OCI-LY1 (cell line): ENCODE measurements at regions not wholly inside any gene's neighbourhood (a gene's known extent, or its start where the extent isn't known, plus 50 kb on each side); places are given as distances from the start of the nearest gene placed in this dataset.

Experiments used
- EZH2 ChIP-seq: fragments of 200-600 bp; sonication (generic), shearing (Covaris generic); IDR thresholded peaks from 2 replicates; pipeline ENCODE4 v1.8.0; 2017; ENCODE audit warnings: borderline replicate concordance, mixed run types, mild to moderate bottlenecking, antibody characterized with exemption, low read length, moderate library complexity, mixed read lengths
- TF ChIP-seq, protein P1 (sequence below): fragments of 200-600 bp; sonication (generic), shearing (Covaris generic); IDR thresholded peaks from 2 replicates; pipeline ENCODE4 v1.5.1; 2017; ENCODE audit warnings: mild to moderate bottlenecking, antibody characterized with exemption, low read length, moderate library complexity, mixed read lengths

DNA sequence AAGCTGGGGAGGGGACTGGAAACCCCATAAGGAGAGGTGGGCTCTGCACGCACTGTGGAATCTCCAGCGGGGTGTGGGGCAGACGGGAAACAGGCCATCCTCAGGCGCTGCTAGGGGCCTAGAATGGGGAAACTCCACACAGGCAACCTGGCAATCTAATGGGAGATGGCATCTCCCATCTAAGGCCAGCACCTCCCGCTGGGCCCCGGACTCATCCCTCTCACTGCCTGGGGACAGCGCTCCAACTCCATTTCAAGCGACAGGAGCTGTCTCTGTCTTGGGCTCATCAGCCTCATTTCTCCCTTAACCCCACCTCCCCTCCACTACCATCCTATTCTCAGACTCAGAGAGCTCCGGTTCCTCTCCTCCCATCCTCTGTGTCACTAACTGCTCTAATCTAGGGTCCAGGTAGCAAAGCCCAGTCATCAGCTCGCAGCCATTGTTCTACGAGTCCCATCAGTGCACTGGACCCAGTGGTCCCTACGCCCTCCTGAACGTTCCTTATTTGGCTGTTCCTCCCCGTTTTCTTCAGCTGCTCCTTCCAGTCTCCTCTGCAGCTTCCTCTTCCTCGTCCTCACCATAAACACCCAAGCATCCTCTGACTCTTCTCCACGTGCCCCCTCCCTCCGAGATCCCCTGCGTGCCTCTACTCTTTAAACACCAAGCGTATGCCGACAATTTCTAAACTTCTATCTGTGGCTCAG is 93.4 kb upstream of the CASZ1 start:
- TF ChIP-seq, protein P1, sequence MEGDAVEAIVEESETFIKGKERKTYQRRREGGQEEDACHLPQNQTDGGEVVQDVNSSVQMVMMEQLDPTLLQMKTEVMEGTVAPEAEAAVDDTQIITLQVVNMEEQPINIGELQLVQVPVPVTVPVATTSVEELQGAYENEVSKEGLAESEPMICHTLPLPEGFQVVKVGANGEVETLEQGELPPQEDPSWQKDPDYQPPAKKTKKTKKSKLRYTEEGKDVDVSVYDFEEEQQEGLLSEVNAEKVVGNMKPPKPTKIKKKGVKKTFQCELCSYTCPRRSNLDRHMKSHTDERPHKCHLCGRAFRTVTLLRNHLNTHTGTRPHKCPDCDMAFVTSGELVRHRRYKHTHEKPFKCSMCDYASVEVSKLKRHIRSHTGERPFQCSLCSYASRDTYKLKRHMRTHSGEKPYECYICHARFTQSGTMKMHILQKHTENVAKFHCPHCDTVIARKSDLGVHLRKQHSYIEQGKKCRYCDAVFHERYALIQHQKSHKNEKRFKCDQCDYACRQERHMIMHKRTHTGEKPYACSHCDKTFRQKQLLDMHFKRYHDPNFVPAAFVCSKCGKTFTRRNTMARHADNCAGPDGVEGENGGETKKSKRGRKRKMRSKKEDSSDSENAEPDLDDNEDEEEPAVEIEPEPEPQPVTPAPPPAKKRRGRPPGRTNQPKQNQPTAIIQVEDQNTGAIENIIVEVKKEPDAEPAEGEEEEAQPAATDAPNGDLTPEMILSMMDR: no peak
- TF ChIP-seq EZH2: no peak
